ENCODE measurements at regions not wholly inside any gene's neighbourhood (a gene's known extent, or its start where the extent isn't known, plus 50 kb on each side); places are given as distances from the start of the nearest gene placed in this dataset.
A peak's percentile ranks its signal among the peaks of the same experiment; 100 is the strongest.

GRCh38 chr20:39800111-39800510, 838.0 kb downstream of the DHX35 start:
- ChIA-PET POLR2A (no interaction called here), CTCF (no interaction called here)
- no peak overlapping the region for H3K4me3 ChIP-seq (ENCODE audit: low read depth, low read length)
- DNase-seq (ENCODE audit: low read depth, low spot score): peak; percentile 28
- no peak for TF ChIP-seq CTCF (IDR thresholded peaks at IDR 0.05; ENCODE audit: insufficient read depth, low read length, missing control alignments)

GRCh38 chr20:39799366-39799965, 837.3 kb downstream of the DHX35 start:
- DNase-seq (ENCODE audit: low read depth, low spot score): no peak
- no peak for TF ChIP-seq CTCF (IDR thresholded peaks at IDR 0.05; ENCODE audit: insufficient read depth, low read length, missing control alignments)
- ChIA-PET POLR2A (no interaction called here), CTCF (no interaction called here)
- no peak overlapping the region for H3K4me3 ChIP-seq (ENCODE audit: low read depth, low read length)

- no peak overlapping the region for H3K4me3 ChIP-seq (ENCODE audit: low read depth, low read length)
- ChIA-PET CTCF (no interaction called here), POLR2A (no interaction called here)
These were observed 833.5 kb downstream of the DHX35 start for GRCh38 chr20:39795401-39796272.

GRCh38 chr20:39792334-39792733, 830.2 kb downstream of the DHX35 start:
- CTCF ChIA-PET: no interaction called here
- POLR2A ChIA-PET: no interaction called here
- DNase-seq (ENCODE audit: low read depth, low spot score): no peak
- no peak overlapping the region for H3K4me3 ChIP-seq (ENCODE audit: low read depth, low read length)
- TF ChIP-seq CTCF (IDR thresholded peaks at IDR 0.05; ENCODE audit: insufficient read depth, low read length, missing control alignments): no peak

More at GRCh38 chr20:39795401-39796272, 833.5 kb downstream of the DHX35 start:
- no peak for DNase-seq (ENCODE audit: low read depth, low spot score)
- TF ChIP-seq CTCF (IDR thresholded peaks at IDR 0.05; ENCODE audit: insufficient read depth, low read length, missing control alignments): no peak

GRCh38 chr20:39789411-39789810, 827.3 kb downstream of the DHX35 start:
- no peak for DNase-seq (ENCODE audit: low read depth, low spot score)
- POLR2A ChIA-PET: no interaction called here
- H3K4me3 ChIP-seq (ENCODE audit: low read depth, low read length): no peak overlapping the region
- CTCF ChIA-PET: no interaction called here
- no peak for TF ChIP-seq CTCF (IDR thresholded peaks at IDR 0.05; ENCODE audit: insufficient read depth, low read length, missing control alignments)

- H3K4me3 ChIP-seq (ENCODE audit: low read depth, low read length): no peak overlapping the region
- DNase-seq (ENCODE audit: low read depth, low spot score): no peak
- TF ChIP-seq CTCF (IDR thresholded peaks at IDR 0.05; ENCODE audit: insufficient read depth, low read length, missing control alignments): no peak
- ChIA-PET CTCF (no interaction called here), POLR2A (no interaction called here)
These were observed 823.2 kb downstream of the DHX35 start for GRCh38 chr20:39785252-39785917.

Measured in AG04449 (cell line).